Neural cell (in vitro differentiated cells): ENCODE measurements at regions not wholly inside any gene's neighbourhood (a gene's known extent, or its start where the extent isn't known, plus 50 kb on each side); places are given as distances from the start of the nearest gene placed in this dataset.
"Not testable (repeated sequence)": the region's sequence is repeated elsewhere in the genome, so short reads cannot be mapped to it uniquely, and the experiment has no call there.

ENCODE experiments used
- H2AFZ ChIP-seq: fragments of 200-600, 300-800 bp; sonication (generic), shearing (Covaris generic); 2 replicates; pipeline ENCODE4 v1.6.0; 2014; ENCODE audit warnings: low read depth, mild to moderate bottlenecking, antibody characterized with exemption, low read length, moderate library complexity
- H3F3A ChIP-seq: fragments of 200-600 bp; shearing (Covaris generic); 2 replicates; pipeline ENCODE4 v1.6.1; 2016; ENCODE audit warnings: mild to moderate bottlenecking, moderate library complexity, mixed read lengths, antibody characterized with exemption, low read length; ENCODE audit not compliant: insufficient read depth, poor library complexity, severe bottlenecking
- H3K27ac ChIP-seq: fragments of 200-600, 300-800 bp; sonication (generic), shearing (Covaris generic); 2 replicates; pipeline ENCODE4 v1.5.1; 2014; ENCODE audit warnings: mild to moderate bottlenecking, low read length, moderate library complexity
- H3K27me3 ChIP-seq: fragments of 300-800, 200-600 bp; sonication (generic), shearing (Covaris generic); 2 replicates; pipeline ENCODE4 v1.6.0; 2014; ENCODE audit warnings: mild to moderate bottlenecking, low read depth, low read length, moderate library complexity; ENCODE audit not compliant: insufficient read depth
- H3K36me3 ChIP-seq: fragments of 300-800, 200-600 bp; sonication (generic), shearing (Covaris generic); 2 replicates; pipeline ENCODE4 v1.5.1; 2014; ENCODE audit warnings: mild to moderate bottlenecking, antibody characterized with exemption, low read length, moderate library complexity; ENCODE audit not compliant: insufficient read depth
- H3K4me2 ChIP-seq: fragments of 300-800, 200-600 bp; sonication (generic), shearing (Covaris generic); 2 replicates; pipeline ENCODE4 v1.6.0; 2014; ENCODE audit warnings: mild to moderate bottlenecking, low read length
- H3K4me3 ChIP-seq: fragments of 300-800, 200-600 bp; sonication (generic), shearing (Covaris generic); 2 replicates; pipeline ENCODE4 v1.5.1; 2014; ENCODE audit warnings: mild to moderate bottlenecking, low read length, moderate library complexity
- H3K79me2 ChIP-seq: fragments of 200-600 bp; shearing (Covaris generic); replicated peaks from 2 replicates; pipeline ENCODE4 v1.6.0; 2014; ENCODE audit warnings: mild to moderate bottlenecking, low read length, moderate library complexity; ENCODE audit not compliant: insufficient read depth
- H3K9ac ChIP-seq: fragments of 300-800, 200-600 bp; sonication (generic), shearing (Covaris generic); 2 replicates; pipeline ENCODE4 v1.6.1; 2016; ENCODE audit warnings: mild to moderate bottlenecking, low read length, mixed read lengths
- H3K9me2 ChIP-seq: fragments of 200-600 bp; shearing (Covaris generic); 2 replicates; pipeline ENCODE4 v1.6.1; 2016; ENCODE audit warnings: mild to moderate bottlenecking, low read length, mixed read lengths; ENCODE audit not compliant: insufficient read depth
- H3K9me3 ChIP-seq: fragments of 200-600, 300-800 bp; sonication (generic), shearing (Covaris generic); 2 replicates; pipeline ENCODE4 v1.6.1; 2016; ENCODE audit warnings: mild to moderate bottlenecking, mixed run types, low read length, moderate library complexity, mixed read lengths
- H4K20me1 ChIP-seq: fragments of 200-600 bp; shearing (Covaris generic); 2 replicates; pipeline ENCODE4 v1.6.1; 2016; ENCODE audit warnings: mild to moderate bottlenecking, mixed run types; ENCODE audit not compliant: insufficient read depth
- CTCF ChIP-seq: fragments of 450-650 bp; IDR thresholded peaks from 2 replicates; pipeline ENCODE4 v1.5.1; 2014; ENCODE audit warnings: antibody characterized with exemption, mild to moderate bottlenecking, moderate library complexity; ENCODE audit not compliant: poor library complexity, severe bottlenecking
- EP300 ChIP-seq: fragments of 450-650 bp; conservative IDR thresholded peaks from 2 replicates; pipeline ENCODE4 v1.6.1; 2014; ENCODE audit warnings: antibody characterized with exemption, mild to moderate bottlenecking, moderate library complexity; ENCODE audit not compliant: poor library complexity, severe bottlenecking
- EZH2 ChIP-seq: fragments of 200-600, 300-800 bp; shearing (Covaris generic), sonication (generic); IDR thresholded peaks from 2 replicates; pipeline ENCODE4 v1.6.1; 2014; ENCODE audit warnings: antibody characterized with exemption, low read length, borderline replicate concordance, mild to moderate bottlenecking; ENCODE audit not compliant: insufficient read depth, poor library complexity, severe bottlenecking
- MXI1 ChIP-seq: fragments of 450-650 bp; conservative IDR thresholded peaks from 2 replicates; pipeline ENCODE4 v1.6.1; 2014; ENCODE audit warnings: antibody characterized with exemption, mild to moderate bottlenecking; ENCODE audit not compliant: poor library complexity, severe bottlenecking
- POLR2AphosphoS5 ChIP-seq: IDR thresholded peaks from 2 replicates; pipeline ENCODE4 v1.6.1; 2012
- RAD21 ChIP-seq: fragments of 450-650 bp; conservative IDR thresholded peaks from 2 replicates; pipeline ENCODE4 v1.6.1; 2014; ENCODE audit warnings: antibody characterized with exemption, mild to moderate bottlenecking, moderate library complexity
- REST ChIP-seq: IDR thresholded peaks from 2 replicates; pipeline ENCODE4 v1.6.1; 2012; ENCODE audit warnings: borderline replicate concordance
- SMC3 ChIP-seq: fragments of 450-650 bp; conservative IDR thresholded peaks from 2 replicates; pipeline ENCODE4 v1.6.1; 2014; ENCODE audit warnings: antibody characterized with exemption, mild to moderate bottlenecking, moderate library complexity; ENCODE audit not compliant: poor library complexity
- TAF1 ChIP-seq: IDR thresholded peaks from 2 replicates; pipeline ENCODE4 v1.6.1; 2012; ENCODE audit warnings: low read depth

- not testable (repeated sequence) for H3K79me2 ChIP-seq, H3K4me3 ChIP-seq, H3K4me2 ChIP-seq
Observed at GRCh38 chr15:81870746-81871106, 175.1 kb downstream of the MEX3B start.

GRCh38 chr15:81870062-81870745, 175.6 kb downstream of the MEX3B start:
- not testable (repeated sequence) for H3K27ac ChIP-seq, H3K27me3 ChIP-seq, H3K79me2 ChIP-seq, H3K9me2 ChIP-seq, H2AFZ ChIP-seq, H3K4me2 ChIP-seq, H3F3A ChIP-seq, H3K4me3 ChIP-seq, H3K36me3 ChIP-seq, H3K9me3 ChIP-seq, H3K9ac ChIP-seq, H4K20me1 ChIP-seq

More at GRCh38 chr15:81870746-81871106, 175.1 kb downstream of the MEX3B start:
- H4K20me1 ChIP-seq, H3K9ac ChIP-seq, H2AFZ ChIP-seq, H3K27ac ChIP-seq, H3F3A ChIP-seq, H3K27me3 ChIP-seq, H3K36me3 ChIP-seq, H3K9me3 ChIP-seq, H3K9me2 ChIP-seq: not testable (repeated sequence)

- Histone ChIP-seq H3K9ac (no peak overlapping the region), H3K9me2 (no peaks in the 10 kb centered on the region), H4K20me1 (no peaks in the 10 kb centered on the region), H3K36me3 (no peaks in the 10 kb centered on the region), H3K27me3 (no peaks in the 10 kb centered on the region), H2AFZ (no peak overlapping the region), H3K4me2 (no peak overlapping the region), H3K9me3 (no peaks in the 10 kb centered on the region), H3K27ac (no peak overlapping the region), H3K4me3 (no peak overlapping the region), H3F3A (no peaks in the 10 kb centered on the region), H3K79me2 (no peaks in the 10 kb centered on the region)
- TF ChIP-seq TAF1 (no peak), POLR2AphosphoS5 (no peak), RAD21 (no peak), CTCF (no peak), SMC3 (no peak), EP300 (no peak)
Observed at GRCh38 chr15:81869161-81869954, 176.5 kb downstream of the MEX3B start.

GRCh38 chr15:81865850-81866537, 179.8 kb downstream of the MEX3B start:
- H3F3A ChIP-seq: no peaks in the 10 kb centered on the region
- H3K27ac ChIP-seq: no peak overlapping the region
- no peak overlapping the region for H3K4me3 ChIP-seq
- H3K9me2 ChIP-seq: no peaks in the 10 kb centered on the region
- no peak overlapping the region for H3K9ac ChIP-seq
- H3K36me3 ChIP-seq: no peaks in the 10 kb centered on the region
- no peaks in the 10 kb centered on the region for H3K79me2 ChIP-seq
- no peak overlapping the region for H3K4me2 ChIP-seq
- no peaks in the 10 kb centered on the region for H3K27me3 ChIP-seq
- H4K20me1 ChIP-seq: no peaks in the 10 kb centered on the region
- H2AFZ ChIP-seq: no peak overlapping the region
- H3K9me3 ChIP-seq: no peaks in the 10 kb centered on the region
- TF ChIP-seq SMC3 (no peak), EZH2 (no peak), MXI1 (no peak), REST (no peak), RAD21 (no peak), EP300 (no peak), POLR2AphosphoS5 (no peak), TAF1 (no peak)
